BLaER1 treated with 17β-estradiol and CSF1 and Interleukin-3, amounts not matched to agents 10 nM and 100 nM (cell line): ENCODE measurements at regions not wholly inside any gene's neighbourhood (a gene's known extent, or its start where the extent isn't known, plus 50 kb on each side); places are given as distances from the start of the nearest gene placed in this dataset.

Experiments used
- H3K27ac ChIP-seq, 11 experiments: shearing (Covaris generic); formaldehyde crosslinking; 2 replicates each; pipeline ENCODE4 v1.8.1; 2022
- H3K27me3 ChIP-seq, 11 experiments: shearing (Covaris generic); formaldehyde crosslinking; 2 replicates each; pipeline ENCODE4 v1.8.1; 2022
- H3K36me3 ChIP-seq, 11 experiments: shearing (Covaris generic); formaldehyde crosslinking; 2 replicates each; pipeline ENCODE4 v1.8.1; 2022
- H3K4me1 ChIP-seq, 10 experiments: shearing (Covaris generic); formaldehyde crosslinking; 2 replicates each; pipeline ENCODE4 v1.8.1; 2022
- H3K4me2 ChIP-seq, 11 experiments: shearing (Covaris generic); formaldehyde crosslinking; 2 replicates each; pipeline ENCODE4 v1.8.1; 2022
- H3K4me3 ChIP-seq, 10 experiments: shearing (Covaris generic); formaldehyde crosslinking; 2 replicates each; pipeline ENCODE4 v1.8.1; 2022
- H3K9ac ChIP-seq, 11 experiments: shearing (Covaris generic); formaldehyde crosslinking; 2 replicates each; pipeline ENCODE4 v1.8.1; 2022
- H3K9me3 ChIP-seq, 11 experiments: shearing (Covaris generic); formaldehyde crosslinking; replicated peaks in 1 of 11; 2 replicates each; pipeline ENCODE4 v1.8.1; 2022
- H4K20me1 ChIP-seq, 11 experiments: shearing (Covaris generic); formaldehyde crosslinking; 2 replicates each; pipeline ENCODE4 v1.8.1; 2022
- Cebpa-rat ChIP-seq, 11 experiments: shearing (Covaris generic); IDR thresholded peaks; 2 replicates each; pipeline ENCODE4 v1.8.1; 2022

DNA sequence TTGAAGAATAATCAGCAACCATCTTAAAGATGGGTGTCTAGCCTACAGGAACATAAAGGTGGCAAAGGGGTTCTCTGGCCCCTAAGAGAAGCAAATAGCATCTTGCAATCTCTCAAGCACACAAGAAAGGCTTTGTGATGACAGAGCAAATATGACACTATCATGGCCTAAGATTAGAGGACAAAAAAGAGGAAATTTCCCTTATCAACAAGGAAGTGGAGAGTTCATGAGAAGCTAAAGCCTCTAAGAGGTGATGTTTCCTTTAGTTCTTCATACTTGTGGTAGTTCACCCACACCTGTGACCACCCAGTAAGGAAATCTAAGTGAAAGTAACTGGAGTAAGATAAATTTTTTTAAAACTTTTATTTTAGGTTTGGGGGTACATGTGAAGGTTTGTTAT lies 88.4 kb downstream of the OLIG3 start:
- Histone ChIP-seq H3K9ac (no peak overlapping the region), H3K4me2 (no peak overlapping the region), H3K4me3 (no peak overlapping the region), H3K27me3 (no peaks in the 10 kb centered on the region), H3K4me1 (no peaks in the 10 kb centered on the region; a peak in 1 of 20 replicates), H3K9me3 (peaks cover 13 to 27% (median 22%) of the 10 kb centered on the region in 11 experiments), H3K27ac (no peak overlapping the region), H3K36me3 (no peaks in the 10 kb centered on the region), H4K20me1 (no peaks in the 10 kb centered on the region)
- no peak for TF ChIP-seq Cebpa-rat (IDR thresholded peaks at IDR 0.05)

DNA sequence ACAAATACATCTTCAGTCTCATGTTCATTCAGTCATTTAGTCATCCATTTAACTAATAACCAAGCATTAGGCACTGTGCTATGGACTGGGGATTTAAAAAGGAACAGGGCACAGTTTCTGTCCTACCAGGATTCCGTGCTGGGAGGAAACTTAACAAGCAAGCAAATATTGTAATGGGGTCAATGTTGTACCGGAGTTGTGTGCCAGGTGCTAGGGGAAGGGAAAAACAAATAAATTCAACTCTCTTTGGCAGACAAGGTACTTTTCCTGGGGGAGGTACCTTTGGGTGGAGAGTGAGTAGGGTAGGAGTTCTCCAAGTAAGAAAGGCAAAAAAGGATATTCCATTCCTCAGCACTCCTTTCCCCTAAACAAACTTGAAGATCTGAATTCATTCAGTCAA lies 90.3 kb downstream of the OLIG3 start:
- Histone ChIP-seq H3K27ac (no peak overlapping the region), H3K36me3 (no peaks in the 10 kb centered on the region), H3K4me1 (no peaks in the 10 kb centered on the region; a peak in 1 of 20 replicates), H4K20me1 (no peaks in the 10 kb centered on the region), H3K4me3 (no peak overlapping the region), H3K9ac (no peak overlapping the region), H3K27me3 (no peaks in the 10 kb centered on the region), H3K4me2 (no peak overlapping the region), H3K9me3 (peaks cover 13 to 23% (median 19%) of the 10 kb centered on the region in 11 experiments)
- TF ChIP-seq Cebpa-rat (IDR thresholded peaks at IDR 0.05): no peak

DNA sequence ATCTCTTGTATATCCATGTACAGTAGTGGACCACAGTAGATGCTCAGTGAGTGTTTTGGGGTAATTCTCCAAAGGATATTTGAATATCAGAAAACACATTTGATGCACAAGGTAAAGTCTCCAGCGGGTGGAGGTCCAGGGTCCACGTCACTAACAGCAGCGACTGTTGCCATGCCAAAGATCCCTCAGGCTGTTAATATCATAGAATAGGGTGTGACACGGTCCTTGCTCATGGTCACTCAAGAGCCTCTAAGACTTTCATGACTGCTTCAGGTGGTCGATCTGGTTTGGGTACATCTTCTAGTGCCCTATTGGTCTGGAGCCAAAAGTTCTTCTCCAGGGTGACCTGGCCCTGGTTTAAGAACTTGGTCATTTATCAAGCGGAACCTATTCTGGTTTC lies 90.8 kb downstream of the OLIG3 start:
- Histone ChIP-seq H3K4me1 (no peaks in the 10 kb centered on the region; a peak in 1 of 20 replicates), H3K4me2 (no peak overlapping the region), H3K9me3 (peaks cover 13 to 23% (median 19%) of the 10 kb centered on the region in 11 experiments), H4K20me1 (no peaks in the 10 kb centered on the region), H3K4me3 (no peak overlapping the region), H3K27me3 (no peaks in the 10 kb centered on the region), H3K9ac (no peak overlapping the region), H3K27ac (no peak overlapping the region), H3K36me3 (no peaks in the 10 kb centered on the region)
- no peak for TF ChIP-seq Cebpa-rat (IDR thresholded peaks at IDR 0.05)

DNA sequence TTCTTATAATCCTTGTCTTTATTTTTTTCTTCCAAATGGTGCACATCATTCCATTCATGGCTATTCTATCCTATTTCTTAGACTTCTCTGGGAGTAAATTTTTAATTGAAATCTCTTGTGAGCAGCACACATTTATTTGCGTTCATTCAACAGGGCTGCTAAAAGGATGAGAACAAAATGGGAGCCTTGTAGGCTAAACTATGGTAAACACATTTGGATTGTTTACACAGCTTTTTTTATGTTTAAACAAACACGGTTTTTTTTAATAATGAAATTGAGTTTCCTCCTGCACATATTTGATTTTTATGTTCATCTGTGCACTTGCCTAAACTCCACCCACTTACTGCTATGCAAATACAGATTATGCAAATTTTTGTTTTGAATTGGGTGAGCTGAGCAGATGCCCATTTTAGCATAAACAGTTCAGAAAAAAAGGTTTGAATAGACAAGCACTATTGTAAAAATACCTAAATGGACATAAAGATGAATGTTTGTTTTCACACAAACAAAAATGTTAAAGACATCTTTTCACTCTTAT lies 92.0 kb downstream of the OLIG3 start:
- H3K27ac ChIP-seq: no peak overlapping the region
- H3K9ac ChIP-seq: no peak overlapping the region
- H3K4me2 ChIP-seq: no peak overlapping the region
- peaks cover 0 to 10% (median 5%) of the 10 kb centered on the region in 10 experiments; a peak in 13 of 20 replicates for H3K4me1 ChIP-seq
- H3K9me3 ChIP-seq: peaks cover 10 to 13% (median 12%) of the 10 kb centered on the region in 11 experiments
- H3K36me3 ChIP-seq: no peaks in the 10 kb centered on the region
- H3K4me3 ChIP-seq: no peak overlapping the region
- TF ChIP-seq Cebpa-rat (IDR thresholded peaks at IDR 0.05): no peak
- H3K27me3 ChIP-seq: no peaks in the 10 kb centered on the region
- no peaks in the 10 kb centered on the region for H4K20me1 ChIP-seq

DNA sequence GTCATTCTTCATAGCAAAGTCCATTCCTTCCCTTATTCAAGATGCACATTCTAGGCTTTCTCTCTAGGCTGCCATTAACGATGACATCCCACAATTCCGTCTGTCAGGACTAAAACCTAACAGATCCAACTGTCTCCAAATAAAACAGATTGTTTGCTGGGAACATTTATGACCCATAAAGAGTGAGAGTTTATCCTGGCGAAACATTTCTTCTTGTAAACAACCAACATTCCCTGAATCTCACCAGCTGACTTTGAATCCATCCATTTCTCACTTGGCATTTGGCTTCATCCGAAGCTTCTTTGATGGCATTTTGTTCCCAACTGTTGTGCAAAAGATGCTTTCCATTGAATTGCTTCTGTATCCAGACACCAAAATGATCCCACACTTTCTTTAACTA lies 93.1 kb downstream of the OLIG3 start:
- no peak overlapping the region for H3K4me3 ChIP-seq
- H3K27me3 ChIP-seq: no peaks in the 10 kb centered on the region
- peaks cover 0 to 21% (median 15%) of the 10 kb centered on the region in 10 experiments; a peak in 14 of 20 replicates for H3K4me1 ChIP-seq
- no peaks in the 10 kb centered on the region for H3K36me3 ChIP-seq
- no peaks in the 10 kb centered on the region for H4K20me1 ChIP-seq
- TF ChIP-seq Cebpa-rat (IDR thresholded peaks at IDR 0.05): no peak
- H3K9me3 ChIP-seq: peaks cover 0 to 4% (median 1%) of the 10 kb centered on the region in 11 experiments; a peak in 7 of 22 replicates
- no peak overlapping the region for H3K27ac ChIP-seq
- no peak overlapping the region for H3K4me2 ChIP-seq
- no peak overlapping the region for H3K9ac ChIP-seq

DNA sequence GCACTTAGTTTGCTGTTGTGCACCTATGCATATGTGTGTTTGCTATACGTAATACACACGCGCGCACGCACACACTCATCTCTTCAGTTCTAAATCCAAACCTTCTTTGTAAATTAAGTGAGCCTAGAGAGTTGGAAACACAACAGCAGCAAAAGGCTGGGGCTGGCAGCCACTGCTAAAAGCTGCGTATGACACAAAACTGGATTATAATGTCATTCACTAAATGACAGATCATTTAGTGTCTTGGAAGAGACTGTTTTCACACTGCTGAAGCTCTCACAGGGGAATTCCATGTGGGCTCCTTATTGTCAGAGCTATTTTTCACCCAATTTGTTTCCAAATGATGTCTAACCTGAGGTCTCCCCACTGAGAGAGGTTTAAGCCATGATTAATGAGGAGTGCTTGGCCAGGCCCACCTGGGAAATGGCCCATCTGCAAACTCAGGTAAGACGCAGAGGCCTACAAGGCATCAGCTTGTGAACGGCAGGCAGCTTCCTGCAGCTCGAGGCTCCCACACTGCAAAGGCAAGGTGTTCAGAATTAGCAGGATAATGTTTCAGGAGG lies 94.2 kb downstream of the OLIG3 start:
- H3K4me3 ChIP-seq: no peak overlapping the region
- H3K27ac ChIP-seq: no peak overlapping the region
- H4K20me1 ChIP-seq: no peaks in the 10 kb centered on the region
- no peak overlapping the region for H3K9ac ChIP-seq
- H3K4me2 ChIP-seq: no peak overlapping the region
- H3K27me3 ChIP-seq: no peaks in the 10 kb centered on the region
- peaks cover 0 to 29% (median 15%) of the 10 kb centered on the region in 10 experiments; a peak in 14 of 20 replicates for H3K4me1 ChIP-seq
- H3K36me3 ChIP-seq: no peaks in the 10 kb centered on the region
- no peak for TF ChIP-seq Cebpa-rat (IDR thresholded peaks at IDR 0.05)
- H3K9me3 ChIP-seq: peaks cover 0 to 14% (median 9%) of the 10 kb centered on the region in 11 experiments; a peak in 11 of 22 replicates

DNA sequence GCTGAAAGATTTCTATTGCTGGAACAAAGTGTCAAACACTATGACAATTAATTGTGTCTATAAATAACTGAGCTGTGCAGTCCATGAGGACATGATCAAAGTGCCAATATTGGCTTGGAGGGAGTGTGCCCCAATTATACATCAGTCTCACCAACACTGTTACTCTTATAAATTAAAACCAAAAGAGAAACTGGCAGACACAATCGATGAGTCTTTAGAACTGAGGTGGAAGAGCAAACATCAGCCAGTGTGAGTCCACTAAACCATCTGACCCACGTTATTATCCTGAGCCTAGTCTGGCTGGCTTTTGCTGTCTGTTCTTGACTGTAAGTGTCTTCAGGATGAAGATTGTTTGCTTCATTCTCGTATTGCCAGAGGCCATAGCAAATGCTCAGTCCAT lies 98.9 kb downstream of the OLIG3 start:
- H3K4me3 ChIP-seq: no peak overlapping the region
- H3K4me2 ChIP-seq: peak overlapping the region in 1 of 11 experiments; percentile 13; a peak in 1 of 22 replicates
- no peaks in the 10 kb centered on the region for H3K27me3 ChIP-seq
- H3K36me3 ChIP-seq: no peaks in the 10 kb centered on the region
- H3K9ac ChIP-seq: no peak overlapping the region
- peaks cover 3 to 60% (median 37%) of the 10 kb centered on the region in 10 experiments for H3K4me1 ChIP-seq
- H3K9me3 ChIP-seq: peaks cover 0 to 29% (median 13%) of the 10 kb centered on the region in 11 experiments; a peak in 12 of 22 replicates
- TF ChIP-seq Cebpa-rat (IDR thresholded peaks at IDR 0.05): no peak
- H4K20me1 ChIP-seq: no peaks in the 10 kb centered on the region
- H3K27ac ChIP-seq: no peak overlapping the region

DNA sequence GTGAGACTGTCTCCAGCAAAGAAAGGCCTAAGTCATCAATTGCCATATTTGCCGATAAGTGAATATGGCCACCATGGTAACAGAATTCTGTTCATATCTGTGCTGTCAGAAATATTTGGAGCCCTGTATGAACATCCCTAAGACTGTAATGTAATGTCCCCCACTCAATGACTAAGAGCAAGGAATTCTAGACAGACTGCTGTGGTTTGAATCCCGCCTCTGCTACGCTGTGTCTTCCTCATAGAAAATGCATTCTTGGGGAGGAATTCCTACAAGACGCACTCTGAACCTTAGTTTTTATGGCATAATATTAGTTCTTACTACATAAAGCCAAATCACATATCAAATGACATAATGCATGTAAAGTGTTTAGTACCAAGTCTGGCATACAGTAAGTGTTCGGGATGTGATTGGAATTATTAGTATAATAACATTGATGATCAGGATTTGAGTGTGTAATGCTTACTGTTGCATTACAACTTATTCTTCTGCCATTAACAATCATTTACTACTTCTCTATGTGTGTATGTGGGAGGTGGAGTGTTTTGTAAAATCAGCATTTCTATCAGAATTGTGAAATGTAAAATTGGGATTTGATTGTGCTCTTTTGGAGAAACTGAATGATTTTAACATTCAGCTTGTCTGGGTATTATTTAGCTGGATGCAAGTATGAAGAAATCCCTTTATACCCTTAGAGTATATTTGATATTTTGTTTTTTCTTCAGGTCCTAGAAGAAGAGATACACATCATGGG lies 103.0 kb downstream of the OLIG3 start:
- H3K27me3 ChIP-seq: no peaks in the 10 kb centered on the region
- H3K4me3 ChIP-seq: no peak overlapping the region; a peak in 1 of 20 replicates
- peak overlapping the region in 10 of 11 experiments; percentile 87 to 98 (median 95); a peak in 20 of 22 replicates for H3K27ac ChIP-seq
- H3K4me2 ChIP-seq: peak overlapping the region in 9 of 11 experiments; percentile 80 to 93 (median 84); a peak in 17 of 22 replicates
- peaks cover 30 to 82% (median 60%) of the 10 kb centered on the region in 10 experiments for H3K4me1 ChIP-seq
- H3K9ac ChIP-seq: peak overlapping the region in 2 of 11 experiments; percentile 78 to 82; a peak in 2 of 22 replicates
- no peaks in the 10 kb centered on the region for H3K36me3 ChIP-seq
- H3K9me3 ChIP-seq: peaks cover 19 to 45% (median 22%) of the 10 kb centered on the region in 11 experiments
- H4K20me1 ChIP-seq: no peaks in the 10 kb centered on the region
- no peak for TF ChIP-seq Cebpa-rat (IDR thresholded peaks at IDR 0.05)

DNA sequence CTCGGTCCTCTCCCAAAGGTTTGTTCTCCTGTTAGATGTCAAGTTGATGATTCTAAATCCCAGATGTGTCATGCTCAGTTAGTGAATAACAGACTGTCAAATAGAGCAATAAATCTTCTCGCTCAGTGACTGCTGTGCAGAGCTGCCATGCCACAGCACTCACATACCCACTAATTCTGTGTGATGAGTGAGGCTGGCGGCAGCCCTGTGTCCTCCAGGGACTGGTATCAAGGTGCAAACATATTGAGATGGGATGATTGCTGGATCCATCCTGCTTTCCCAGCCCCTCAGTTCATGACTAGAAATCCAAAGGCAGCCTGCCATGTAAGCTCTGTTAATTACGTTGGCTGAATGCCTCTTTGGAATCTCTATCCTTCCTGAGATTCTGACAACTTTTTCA lies 103.9 kb downstream of the OLIG3 start:
- TF ChIP-seq Cebpa-rat (IDR thresholded peaks at IDR 0.05): no peak
- Histone ChIP-seq H3K4me1 (peaks cover 30 to 83% (median 63%) of the 10 kb centered on the region in 10 experiments), H3K27ac (peak overlapping the region in 10 of 11 experiments; percentile 87 to 98 (median 95); a peak in 21 of 22 replicates), H3K36me3 (no peaks in the 10 kb centered on the region), H3K9me3 (peaks cover 12 to 44% (median 26%) of the 10 kb centered on the region in 11 experiments), H3K4me3 (peak overlapping the region in 2 of 10 experiments; percentile 6 to 14; a peak in 2 of 20 replicates), H3K27me3 (no peaks in the 10 kb centered on the region), H3K4me2 (peak overlapping the region; percentile 73 to 93 (median 84)), H3K9ac (peak overlapping the region in 9 of 11 experiments; percentile 66 to 84 (median 78); a peak in 18 of 22 replicates), H4K20me1 (no peaks in the 10 kb centered on the region)
